Large intestine (tissue), 3 donors: ENCODE measurements at regions not wholly inside any gene's neighbourhood (a gene's known extent, or its start where the extent isn't known, plus 50 kb on each side); places are given as distances from the start of the nearest gene placed in this dataset.

Experiments used
- DNase-seq, 2 donors: peaks; one replicate each; pipeline versions ENCODE4 v3.0.0 to v3.0.0-alpha.2; 2013
- H3K27ac ChIP-seq: one replicate; pipeline ENCODE4 v1.5.1; 2013; ENCODE audit warnings: low read length
- H3K27me3 ChIP-seq: 2 replicates; pipeline ENCODE4 v1.6.1; 2013; ENCODE audit warnings: low read length; ENCODE audit not compliant: control insufficient read depth, insufficient read depth
- H3K36me3 ChIP-seq: 2 replicates; pipeline ENCODE4 v1.6.1; 2013; ENCODE audit warnings: low read length; ENCODE audit not compliant: control insufficient read depth, insufficient read depth
- H3K4me1 ChIP-seq: one replicate; pipeline ENCODE4 v1.6.1; 2013; ENCODE audit warnings: low read length; ENCODE audit not compliant: control insufficient read depth, insufficient read depth
- H3K4me3 ChIP-seq: one replicate; pipeline ENCODE4 v1.5.1; 2013; ENCODE audit warnings: low read length
- H3K9me3 ChIP-seq: one replicate; pipeline ENCODE4 v1.6.1; 2013; ENCODE audit warnings: mild to moderate bottlenecking, low read depth, low read length, moderate library complexity; ENCODE audit not compliant: control insufficient read depth
- WGBS: methylation state at CpG from one replicate; pipeline ENCODE4 v1.1.5; 2013; ENCODE audit warnings: low lambda C conversion rate; ENCODE audit not compliant: insufficient coverage; 5-methylcytosine and 5-hydroxymethylcytosine counted together

GRCh38 chr5:138702166-138703077 is 50.8 kb upstream of the CTNNA1 start:
- peak overlapping the region; percentile 81 for H3K27ac ChIP-seq
- H3K27me3 ChIP-seq: no peaks in the 10 kb centered on the region
- H3K36me3 ChIP-seq: no peaks in the 10 kb centered on the region
- peaks cover 32% of the 10 kb centered on the region for H3K4me1 ChIP-seq
- H3K9me3 ChIP-seq: no peaks in the 10 kb centered on the region
- H3K4me3 ChIP-seq: no peak overlapping the region
- WGBS: no CpG with 5 or more reads among the region's 5 CpGs
- peak; percentile 67 to 80 for DNase-seq

DNA sequence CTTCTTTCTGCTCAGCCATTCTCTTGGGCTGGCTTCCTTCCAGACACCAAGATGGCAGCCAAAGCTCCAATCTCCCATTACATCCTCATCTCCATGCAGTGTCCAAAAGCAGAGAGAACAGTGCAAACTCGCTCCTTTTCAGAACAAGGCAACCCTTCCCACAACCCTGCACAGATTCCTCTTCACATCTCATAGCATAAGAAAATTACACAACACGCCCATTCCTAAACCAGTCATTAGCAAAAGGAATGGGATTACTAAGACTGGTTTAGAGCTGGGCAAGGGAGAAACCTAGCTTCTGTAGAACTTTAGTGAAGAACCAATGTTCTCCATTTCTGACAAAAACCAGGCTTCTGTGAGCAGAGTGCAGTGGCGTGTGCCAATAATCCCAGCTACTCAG is 51.5 kb upstream of the CTNNA1 start:
- no peak for DNase-seq
- Histone ChIP-seq H3K4me3 (no peak overlapping the region), H3K36me3 (no peaks in the 10 kb centered on the region), H3K9me3 (no peaks in the 10 kb centered on the region), H3K27ac (peak overlapping the region; percentile 81), H3K27me3 (no peaks in the 10 kb centered on the region), H3K4me1 (peaks cover 33% of the 10 kb centered on the region)
- no CpG with 5 or more reads among the region's 3 CpGs for WGBS

DNA sequence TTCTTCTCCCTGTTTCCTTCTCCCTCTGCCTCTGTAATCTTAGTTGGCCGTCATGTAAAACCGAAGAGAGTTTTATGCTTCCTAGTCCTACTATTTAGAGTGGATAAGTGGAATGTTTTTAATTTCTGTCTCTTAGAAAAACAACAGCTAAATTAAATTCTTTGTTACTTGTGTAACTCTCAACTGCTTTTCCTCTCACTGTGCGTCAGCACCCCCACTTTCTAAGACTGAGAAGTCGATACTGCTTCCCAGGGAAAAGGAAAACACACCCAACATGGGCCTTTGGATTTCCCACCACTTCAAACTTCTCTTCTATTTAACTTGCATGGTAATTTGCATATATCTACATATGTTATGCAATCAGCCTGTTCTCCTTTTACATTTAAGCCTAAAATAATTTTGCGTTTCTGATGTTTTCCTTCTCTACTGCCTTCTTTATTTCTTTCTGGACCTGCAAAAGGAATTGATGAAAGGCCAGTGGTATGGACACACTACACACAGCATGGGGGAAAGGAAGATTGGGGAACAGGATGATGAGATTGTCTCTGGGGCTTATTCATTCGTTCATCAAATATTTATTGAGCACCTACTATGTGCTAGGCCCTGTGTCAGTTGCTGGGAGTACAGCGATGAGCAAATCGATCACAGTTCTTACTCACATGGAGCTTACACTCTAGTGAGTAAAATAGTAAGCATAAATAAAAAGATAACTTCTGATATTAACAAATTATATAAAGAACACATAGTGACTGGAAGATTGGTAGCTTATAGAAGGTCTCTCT is 52.5 kb upstream of the CTNNA1 start:
- no peak for DNase-seq
- peaks cover 42% of the 10 kb centered on the region for H3K4me1 ChIP-seq
- no peak overlapping the region for H3K27ac ChIP-seq
- 100% methylated on average over 1 of the region's 8 CpGs for WGBS
- no peaks in the 10 kb centered on the region for H3K27me3 ChIP-seq
- H3K36me3 ChIP-seq: no peaks in the 10 kb centered on the region
- no peaks in the 10 kb centered on the region for H3K9me3 ChIP-seq
- H3K4me3 ChIP-seq: no peak overlapping the region

- H3K4me1 ChIP-seq: peaks cover 40% of the 10 kb centered on the region
- no peak for DNase-seq
- no peak overlapping the region for H3K27ac ChIP-seq
- WGBS: 100% methylated on average over 1 of the region's 2 CpGs
- H3K4me3 ChIP-seq: no peak overlapping the region
- no peaks in the 10 kb centered on the region for H3K36me3 ChIP-seq
- H3K9me3 ChIP-seq: no peaks in the 10 kb centered on the region
- no peaks in the 10 kb centered on the region for H3K27me3 ChIP-seq
These were observed 53.7 kb upstream of the CTNNA1 start for GRCh38 chr5:138699482-138699881.

- H3K27ac ChIP-seq: no peak overlapping the region
- no CpG with 5 or more reads among the region's 5 CpGs for WGBS
- H3K27me3 ChIP-seq: no peaks in the 10 kb centered on the region
- no peak overlapping the region for H3K4me3 ChIP-seq
- no peak for DNase-seq
- no peaks in the 10 kb centered on the region for H3K36me3 ChIP-seq
- peaks cover 40% of the 10 kb centered on the region for H3K4me1 ChIP-seq
- H3K9me3 ChIP-seq: no peaks in the 10 kb centered on the region
These were observed 54.5 kb upstream of the CTNNA1 start for GRCh38 chr5:138698713-138699112.

DNA sequence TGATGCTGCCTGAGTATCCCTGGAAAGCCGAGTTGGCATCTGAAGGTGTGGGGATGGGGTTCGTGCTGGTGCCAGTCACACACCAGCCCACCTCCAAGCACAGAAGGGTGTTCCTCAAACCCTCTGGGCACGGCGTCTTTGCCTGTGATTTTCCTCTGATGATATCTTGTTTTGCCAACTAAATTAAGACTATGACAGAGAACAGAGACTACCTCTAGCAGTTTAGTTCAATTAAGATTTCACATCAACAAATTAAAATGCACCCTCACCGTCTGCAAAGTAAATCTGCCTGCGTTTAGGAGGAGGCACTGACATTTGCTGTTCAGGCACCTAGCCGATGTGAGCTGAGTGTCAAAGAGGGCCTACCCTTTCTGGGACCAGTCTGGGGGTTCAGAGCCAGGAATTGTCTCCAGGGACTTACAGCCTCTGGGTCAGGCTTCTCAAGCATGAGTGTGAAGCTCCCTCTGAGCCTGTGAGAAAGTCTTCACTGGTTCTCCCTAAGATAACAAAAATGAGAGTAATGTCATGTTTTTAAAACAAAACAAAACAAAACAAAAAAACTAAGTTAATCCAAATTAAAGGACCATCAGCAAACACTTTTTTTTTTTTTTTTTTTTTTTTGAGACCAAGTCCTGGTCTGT is 55.4 kb upstream of the CTNNA1 start:
- H3K36me3 ChIP-seq: no peaks in the 10 kb centered on the region
- H3K27me3 ChIP-seq: no peaks in the 10 kb centered on the region
- no peak overlapping the region for H3K4me3 ChIP-seq
- no CpG with 5 or more reads among the region's 7 CpGs for WGBS
- no peak for DNase-seq
- H3K27ac ChIP-seq: no peak overlapping the region
- H3K4me1 ChIP-seq: peaks cover 36% of the 10 kb centered on the region
- H3K9me3 ChIP-seq: no peaks in the 10 kb centered on the region

DNA sequence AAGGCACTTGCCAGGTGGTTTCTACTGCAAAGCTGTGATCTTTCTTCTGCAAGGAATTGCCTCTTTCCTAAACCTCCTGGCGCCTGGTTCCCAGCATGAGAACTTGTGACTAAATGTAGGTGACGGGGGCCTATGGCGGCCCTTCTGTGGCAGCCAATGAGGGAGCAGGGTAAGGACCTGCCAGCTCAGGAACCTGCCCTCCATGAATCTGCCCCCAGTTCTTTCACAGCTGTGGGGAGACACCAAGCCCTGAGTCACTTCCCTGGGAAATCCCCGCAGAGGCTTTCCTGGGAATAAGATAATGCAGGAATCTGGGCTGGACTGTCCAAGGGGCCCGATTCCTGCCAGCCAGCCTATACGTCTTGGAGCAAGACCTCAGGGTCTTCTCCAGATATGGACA is 56.7 kb upstream of the CTNNA1 start:
- Histone ChIP-seq H3K27ac (peak overlapping the region; percentile 77), H3K4me3 (no peak overlapping the region), H3K36me3 (no peaks in the 10 kb centered on the region), H3K4me1 (peaks cover 26% of the 10 kb centered on the region), H3K27me3 (no peaks in the 10 kb centered on the region), H3K9me3 (no peaks in the 10 kb centered on the region)
- no CpG with 5 or more reads among the region's 6 CpGs for WGBS
- peak; percentile 55 to 62 for DNase-seq

GRCh38 chr5:138695781-138696180 is 57.4 kb upstream of the CTNNA1 start:
- Histone ChIP-seq H3K4me3 (no peak overlapping the region), H3K27me3 (no peaks in the 10 kb centered on the region), H3K27ac (peak overlapping the region; percentile 77), H3K9me3 (no peaks in the 10 kb centered on the region), H3K4me1 (peaks cover 26% of the 10 kb centered on the region), H3K36me3 (no peaks in the 10 kb centered on the region)
- DNase-seq: no peak
- WGBS: no CpG with 5 or more reads among the region's 3 CpGs

GRCh38 chr5:138694146-138694545 is 59.1 kb upstream of the CTNNA1 start:
- Histone ChIP-seq H3K4me3 (no peak overlapping the region), H3K9me3 (no peaks in the 10 kb centered on the region), H3K27me3 (no peaks in the 10 kb centered on the region), H3K27ac (no peak overlapping the region), H3K4me1 (peaks cover 26% of the 10 kb centered on the region), H3K36me3 (no peaks in the 10 kb centered on the region)
- DNase-seq: peak in 1 of 2 donors; percentile 49
- no CpG with 5 or more reads among the region's 3 CpGs for WGBS

DNA sequence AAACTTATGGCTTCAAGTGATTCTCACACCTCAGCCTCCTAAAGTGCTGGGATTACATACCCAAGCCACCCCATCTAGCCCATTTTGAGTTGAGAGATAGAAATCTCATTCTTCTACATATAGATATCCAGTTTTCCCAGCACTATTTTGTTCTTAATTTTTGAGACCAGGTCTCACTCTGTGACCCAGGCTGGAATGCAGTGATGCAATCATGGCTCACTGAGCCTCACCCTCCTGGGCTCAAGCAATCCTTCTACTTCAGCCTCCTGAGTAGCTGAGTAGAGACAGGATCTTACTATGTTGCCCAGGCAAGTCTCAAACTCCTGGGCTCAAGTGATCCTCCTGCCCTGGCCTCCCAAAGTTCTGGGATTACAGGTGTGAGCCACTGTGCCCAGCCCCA is 60.9 kb upstream of the CTNNA1 start:
- no peaks in the 10 kb centered on the region for H3K9me3 ChIP-seq
- H3K27me3 ChIP-seq: no peaks in the 10 kb centered on the region
- no peak for DNase-seq
- H3K4me3 ChIP-seq: no peak overlapping the region
- H3K36me3 ChIP-seq: no peaks in the 10 kb centered on the region
- no peak overlapping the region for H3K27ac ChIP-seq
- H3K4me1 ChIP-seq: peaks cover 20% of the 10 kb centered on the region
